ENCODE measurements at regions not wholly inside any gene's neighbourhood (a gene's known extent, or its start where the extent isn't known, plus 50 kb on each side); places are given as distances from the start of the nearest gene placed in this dataset.
"Not testable (repeated sequence)": the region's sequence is repeated elsewhere in the genome, so short reads cannot be mapped to it uniquely, and the experiment has no call there.

DNA sequence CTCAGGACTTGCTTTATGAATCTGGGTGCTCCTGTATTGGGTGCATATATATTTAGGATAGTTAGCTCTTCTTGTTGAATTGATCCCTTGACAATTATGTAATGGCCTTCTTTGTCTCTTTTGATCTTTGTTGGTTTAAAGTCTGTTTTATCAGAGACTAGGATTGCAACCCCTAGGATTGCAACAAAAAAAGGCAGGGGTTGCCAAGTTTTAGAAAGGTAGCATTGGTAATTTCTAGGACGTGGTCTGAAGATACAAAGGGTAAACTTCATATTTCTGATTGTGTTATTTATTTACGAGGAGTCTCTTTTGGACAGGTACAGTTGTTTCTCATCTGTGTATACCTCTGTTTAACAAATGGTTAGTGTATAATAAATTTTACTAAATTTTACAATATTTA, 433.7 kb downstream of the BTG1 start:
- DNase-seq, result not testable (repeated sequence)

DNA sequence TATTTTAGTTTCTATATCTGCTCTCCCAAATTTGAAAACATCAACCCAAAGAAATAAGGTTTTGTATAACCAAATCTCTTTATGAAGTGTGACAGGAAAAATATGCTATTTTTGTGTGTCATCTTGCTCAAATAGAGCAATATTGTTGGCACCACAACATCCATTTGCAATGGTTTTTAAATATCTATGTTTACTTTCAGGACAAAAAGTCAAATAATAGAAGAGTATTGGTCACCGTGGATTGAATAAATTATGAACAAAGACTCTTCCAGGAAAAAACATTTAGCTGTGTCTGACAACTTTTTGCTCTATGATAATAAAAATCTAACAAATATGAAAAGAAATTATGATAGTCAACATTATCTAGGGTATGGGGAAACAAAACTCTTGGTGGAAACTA, 439.2 kb downstream of the BTG1 start:
- DNase-seq, result no peak

DNA sequence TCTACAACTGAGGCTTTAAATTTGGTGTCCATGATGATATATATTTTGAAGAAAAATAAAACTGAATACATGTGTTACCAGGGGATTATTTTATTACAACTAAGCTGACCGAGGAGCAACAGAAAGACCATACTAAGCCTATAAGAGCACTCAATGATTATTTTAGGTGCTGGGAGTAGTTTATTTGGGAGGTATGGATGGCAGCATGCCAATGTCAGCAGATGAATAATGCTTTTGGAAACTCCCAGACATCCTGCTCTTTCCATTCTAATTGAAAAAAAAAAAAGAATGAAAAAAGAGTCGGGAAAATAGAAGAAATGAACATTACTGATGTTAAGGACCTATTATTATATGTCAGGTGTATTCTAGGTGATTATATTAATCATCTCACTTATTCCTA, 441.2 kb downstream of the BTG1 start:
- peak; percentile 16 for DNase-seq

DNA sequence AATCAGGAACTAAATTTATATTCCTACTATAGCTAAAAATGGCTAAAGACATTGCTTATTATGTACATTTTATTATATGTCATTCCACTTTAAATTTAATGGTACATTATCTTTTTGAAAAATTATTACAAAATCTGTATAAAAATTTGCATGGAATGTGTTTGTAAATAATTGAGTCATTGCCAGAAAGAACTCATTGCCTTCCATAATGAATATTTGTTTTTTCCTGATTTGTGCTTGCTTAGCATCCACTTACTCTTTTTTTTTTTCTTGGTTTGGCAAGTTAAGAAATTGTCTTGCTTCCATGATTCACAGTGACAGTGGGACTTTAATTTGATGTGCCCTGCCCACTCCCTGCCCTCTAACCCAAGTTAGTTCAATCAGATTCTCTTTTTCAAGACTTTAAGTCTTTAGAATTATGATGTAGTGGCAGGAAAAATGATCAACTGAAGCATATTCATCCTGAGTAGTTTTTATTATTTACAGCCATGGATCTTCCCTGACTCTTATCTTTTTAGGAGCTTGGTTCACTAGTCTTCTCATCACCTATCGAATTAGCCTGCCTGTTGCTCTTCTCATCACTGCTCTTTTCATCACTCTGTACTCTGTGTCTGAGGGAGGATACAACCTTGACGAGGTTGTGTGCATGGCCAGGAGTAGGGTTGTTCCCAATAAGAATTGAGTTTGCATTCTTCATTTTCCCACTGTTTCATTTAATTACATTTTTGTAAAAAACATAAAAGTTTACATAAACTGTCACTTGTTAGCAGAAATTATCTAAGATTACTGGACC, 442.0 kb downstream of the BTG1 start:
- DNase-seq, result no peak

DNA sequence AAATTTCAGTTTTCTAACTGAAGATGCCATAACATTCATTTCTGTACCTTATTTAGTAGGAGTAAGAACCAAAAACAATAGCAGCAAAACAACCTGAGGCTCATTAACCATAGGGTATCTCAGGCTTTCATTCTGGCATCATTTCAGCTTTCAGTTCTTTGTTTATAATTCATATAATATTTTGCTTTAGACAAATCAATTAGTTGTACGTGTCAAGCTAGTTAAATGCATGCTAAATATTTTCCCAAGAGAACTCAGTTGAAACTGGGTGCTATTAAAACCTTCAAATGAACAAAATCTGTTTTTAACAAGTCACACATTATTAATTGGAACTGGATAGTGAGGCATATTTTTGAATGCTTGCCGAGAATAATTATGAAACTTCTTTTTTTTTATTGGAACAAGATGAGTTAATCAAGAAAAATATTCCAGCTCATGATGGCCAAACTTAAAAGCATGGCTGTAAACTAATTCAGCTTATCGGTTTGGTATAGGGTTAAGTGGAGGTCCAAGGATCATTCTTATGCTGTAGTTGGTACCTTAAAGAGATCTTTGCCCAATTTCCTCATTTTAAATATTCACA, 442.7 kb downstream of the BTG1 start:
- no peak for DNase-seq

DNA sequence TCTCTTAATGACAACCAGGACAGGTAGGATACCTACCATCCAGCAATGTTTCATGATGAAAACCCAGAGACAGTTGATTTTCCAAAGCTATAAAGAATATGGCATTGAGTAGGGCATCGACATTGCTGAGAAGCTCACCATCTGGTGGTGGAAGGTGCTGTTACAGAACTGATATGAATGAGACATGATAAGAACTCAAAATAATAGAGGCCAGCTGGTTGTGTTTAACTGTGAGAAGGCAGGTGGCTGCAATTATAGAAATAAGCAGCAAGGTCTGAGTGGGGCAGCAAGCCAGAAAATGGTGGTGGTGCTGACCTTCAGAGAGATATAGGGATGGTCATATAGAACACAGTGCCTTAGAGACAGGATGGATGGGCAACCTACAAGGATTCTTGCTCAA, 449.7 kb downstream of the BTG1 start:
- no peak for DNase-seq

DNA sequence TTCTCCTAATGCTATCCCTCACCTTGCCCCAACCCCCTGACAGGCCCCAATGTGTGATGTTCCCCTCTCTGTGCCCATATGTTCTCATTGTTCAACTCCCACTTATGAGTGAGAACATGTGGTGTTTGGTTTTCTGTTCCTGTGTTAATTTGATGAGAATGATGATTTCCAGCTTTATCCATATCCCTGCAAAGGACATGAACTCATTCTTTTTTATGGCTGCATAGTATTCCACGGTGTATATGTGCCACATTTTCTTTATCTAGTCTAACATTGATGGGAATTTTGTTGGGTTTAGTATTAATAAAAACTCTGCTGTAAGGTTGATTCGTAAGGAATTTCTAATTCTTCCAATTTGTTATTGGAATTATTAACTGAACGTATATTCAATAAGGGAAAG, 450.2 kb downstream of the BTG1 start:
- DNase-seq, result not testable (repeated sequence)

DNA sequence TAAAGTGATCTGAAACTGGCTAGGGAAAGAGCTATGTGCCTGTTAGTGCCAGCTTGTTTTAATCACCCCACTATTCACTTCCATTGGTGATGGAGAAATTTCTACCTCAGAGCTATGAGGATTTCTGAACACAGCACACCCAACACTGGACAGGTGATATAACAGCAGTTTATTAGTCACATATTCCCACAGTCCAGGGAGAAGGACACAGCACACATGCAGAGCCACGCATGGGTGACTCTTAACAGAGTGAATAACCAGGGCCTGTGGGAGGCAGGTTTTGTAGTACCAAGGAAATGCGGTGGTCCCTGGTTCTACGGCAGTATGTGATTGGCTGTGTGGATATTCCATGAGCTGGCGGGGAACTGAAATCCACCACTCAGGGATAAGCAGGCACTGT, 455.1 kb downstream of the BTG1 start:
- no peak for DNase-seq

DNA sequence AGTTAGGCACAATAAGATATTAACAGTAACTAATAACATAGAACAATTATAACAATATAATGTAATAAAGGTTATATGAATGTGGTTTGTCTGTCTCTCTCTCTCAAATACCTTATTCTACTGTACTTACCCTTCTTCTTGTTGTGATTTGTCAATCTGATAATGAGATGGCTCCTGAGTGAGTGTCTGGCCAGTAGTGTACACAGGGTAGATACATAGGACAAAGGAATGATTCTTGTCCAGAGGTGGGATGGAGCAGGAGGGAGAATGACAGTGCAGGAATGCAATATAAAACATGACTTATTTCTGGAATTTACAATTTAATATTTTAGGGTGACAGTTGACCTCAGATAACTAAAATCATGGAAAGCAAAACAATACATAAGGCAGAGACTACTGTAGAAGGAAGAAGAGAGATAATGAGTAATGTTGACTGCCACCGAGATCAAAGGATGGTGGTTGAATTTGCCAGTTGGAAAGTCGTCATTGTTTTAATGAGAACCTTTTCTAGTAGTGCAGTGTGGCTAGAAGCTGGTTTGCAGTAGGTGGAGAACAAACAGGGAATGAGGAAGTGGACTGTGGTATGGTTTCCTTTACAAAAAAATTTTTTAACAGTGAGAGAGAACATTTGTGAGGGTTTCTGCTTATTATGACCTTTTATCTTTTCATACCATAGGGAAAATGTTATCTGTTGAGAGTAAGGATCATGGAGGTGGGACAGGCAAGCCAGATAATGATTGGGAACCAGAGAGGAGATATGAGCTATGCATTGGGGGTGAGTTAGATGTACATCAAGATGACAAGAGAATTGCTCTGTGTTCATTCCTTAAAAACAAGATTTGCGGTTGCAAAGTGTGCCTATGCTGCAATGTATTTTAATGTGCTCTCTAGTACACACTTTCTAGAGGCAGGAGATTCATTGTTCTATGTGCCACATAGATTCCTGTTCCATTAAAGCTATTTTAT, 458.3 kb downstream of the BTG1 start:
- no peak for DNase-seq

DNA sequence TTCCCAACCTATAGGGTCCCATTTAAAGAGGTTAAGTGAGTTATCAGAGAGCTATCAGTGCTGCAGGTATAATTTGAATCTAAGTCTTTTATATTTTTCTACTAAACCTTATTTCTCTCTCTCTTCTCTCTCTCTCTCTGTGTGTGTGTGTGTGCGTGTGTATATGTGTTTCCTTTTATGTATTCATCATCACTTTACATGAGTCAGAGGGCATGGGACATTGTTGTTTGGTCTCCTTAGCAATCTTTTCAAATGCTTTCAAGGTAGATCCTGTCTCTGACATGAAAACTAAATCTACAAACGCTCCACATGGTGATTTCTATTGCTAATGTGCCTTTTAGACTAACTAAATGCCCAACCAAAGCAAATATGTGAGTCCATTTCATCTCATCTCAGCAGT, 459.7 kb downstream of the BTG1 start:
- DNase-seq, result no peak

DNA sequence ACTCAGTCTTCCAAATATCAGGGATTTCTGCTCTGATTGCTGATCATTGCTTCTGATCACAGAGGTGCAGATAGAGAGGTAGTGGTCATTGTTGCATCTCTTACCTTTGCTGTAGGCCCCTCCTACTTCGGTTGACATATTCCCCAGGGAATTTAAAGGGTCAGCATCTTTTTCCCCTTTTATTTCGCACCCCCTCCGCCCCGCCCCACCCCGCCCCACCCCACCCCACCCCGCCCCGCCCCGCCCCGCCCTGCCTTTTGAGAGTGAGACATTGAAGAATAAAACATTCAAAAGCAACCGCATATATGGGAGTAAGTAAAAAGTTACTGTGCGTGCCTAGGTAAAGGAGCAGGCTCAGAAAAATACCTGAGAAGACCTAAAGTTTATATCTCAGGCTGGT, 463.9 kb downstream of the BTG1 start:
- no peak for DNase-seq

DNA sequence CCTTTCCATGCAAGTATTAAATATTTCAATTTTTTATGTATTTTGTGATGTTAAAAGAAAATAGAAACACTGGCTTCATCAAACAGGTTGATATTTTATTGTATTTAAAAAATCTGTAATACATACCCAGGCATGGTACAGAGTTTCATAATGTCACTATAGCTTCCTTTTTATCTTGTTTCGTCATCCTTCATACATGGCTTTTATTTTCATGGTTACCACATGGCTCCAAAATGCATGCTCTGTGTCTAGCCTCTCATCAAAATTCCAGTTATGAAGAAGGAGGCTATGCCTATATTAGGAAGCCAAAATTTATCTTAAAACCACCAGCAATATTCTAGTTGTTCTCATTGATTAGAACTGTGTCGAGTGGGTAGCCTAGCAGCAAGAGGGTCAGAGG, 464.8 kb downstream of the BTG1 start:
- DNase-seq, result no peak

DNA sequence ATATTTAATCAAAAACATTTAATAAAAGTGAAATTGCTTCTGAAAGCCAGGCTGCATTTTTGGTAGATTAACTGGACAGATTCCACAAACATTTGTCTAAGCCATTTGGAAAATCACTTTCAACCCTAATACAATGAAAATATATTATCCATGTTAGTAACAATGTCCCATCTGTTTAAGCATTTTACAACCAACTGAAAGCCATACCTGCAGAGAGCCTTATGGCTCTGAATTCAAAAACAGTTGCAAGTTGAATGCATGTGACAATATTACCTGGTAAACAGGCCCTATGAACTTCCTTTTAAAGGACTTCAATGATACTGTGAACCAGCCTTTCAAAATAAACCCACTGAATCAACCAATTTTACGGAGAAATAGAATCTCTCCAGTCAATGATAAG, 468.1 kb downstream of the BTG1 start:
- no peak for DNase-seq

DNA sequence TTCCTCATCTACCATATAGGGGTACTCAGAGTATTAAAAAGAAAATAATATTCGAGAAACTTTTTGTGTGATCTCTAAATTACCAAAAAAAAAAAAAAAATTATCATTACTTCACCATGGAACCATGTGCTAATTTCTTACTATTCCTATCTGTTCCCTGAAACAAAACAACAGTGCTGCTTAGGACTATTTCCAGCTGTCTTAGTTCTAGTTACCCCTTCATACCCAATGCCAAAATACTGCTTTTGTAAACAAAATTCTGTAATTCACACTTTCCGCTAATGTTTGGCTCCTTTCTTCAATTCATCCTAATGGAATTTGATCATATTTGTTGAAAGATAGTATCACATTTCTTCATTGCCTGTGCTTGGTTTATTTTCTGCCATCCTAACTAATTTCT, 470.2 kb downstream of the BTG1 start:
- no peak for DNase-seq

DNA sequence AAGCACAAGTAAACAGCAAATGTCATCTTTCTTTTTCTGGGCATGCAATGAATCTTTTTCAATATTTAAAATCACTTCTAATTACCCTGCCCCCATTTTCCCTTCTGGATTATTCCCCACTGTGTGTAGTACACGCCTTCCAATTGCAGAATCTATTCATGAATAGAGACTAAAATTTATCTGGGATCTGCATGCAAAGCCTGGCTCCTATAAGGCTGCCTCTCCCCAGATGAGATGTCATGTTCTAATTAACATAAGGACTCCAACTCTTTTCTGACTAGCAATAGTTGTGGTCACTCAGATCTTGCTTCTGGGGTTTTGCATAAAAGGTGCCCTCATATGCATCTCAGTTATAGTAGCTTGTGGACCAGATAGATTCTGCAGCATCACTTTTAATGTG, 473.5 kb downstream of the BTG1 start:
- DNase-seq, result no peak

DNA sequence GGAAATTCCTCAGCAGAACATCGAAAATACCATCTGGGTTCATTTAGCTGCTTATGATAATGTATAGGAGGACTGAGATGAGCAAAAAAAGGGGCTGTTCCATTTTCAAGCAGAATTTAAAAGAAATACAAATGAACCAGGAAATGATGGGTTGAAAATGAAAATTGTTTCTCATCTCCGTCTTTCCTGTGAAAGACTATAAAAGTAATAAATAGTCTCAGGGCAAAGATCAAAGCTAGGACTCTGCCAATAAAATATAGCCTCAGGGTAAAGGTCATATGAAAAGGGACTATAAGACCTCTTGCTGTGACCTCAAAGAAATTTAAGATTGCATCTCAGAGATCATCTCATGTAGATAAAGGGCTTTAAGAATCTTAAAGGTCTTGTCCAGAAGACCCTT, 478.0 kb downstream of the BTG1 start:
- no peak for DNase-seq

DNA sequence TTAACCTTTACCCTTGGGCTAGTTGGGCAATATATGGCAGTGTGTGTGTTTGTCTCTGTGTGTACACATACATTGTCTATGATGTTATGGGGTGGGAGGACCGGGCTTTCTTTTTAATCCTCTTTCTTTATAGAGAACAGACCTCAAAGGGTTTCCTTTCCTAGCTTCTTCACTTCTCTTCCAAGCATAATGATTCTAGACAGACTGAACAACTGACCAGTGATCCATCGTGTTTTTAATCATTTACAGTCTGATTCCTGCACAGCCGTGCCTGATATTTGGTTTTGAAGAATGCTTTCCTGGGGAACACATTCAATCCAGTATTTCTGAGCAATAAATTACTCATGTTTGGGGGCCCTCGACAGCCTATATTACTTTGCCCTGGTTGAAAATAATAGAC, 481.1 kb upstream of the DCN start:
- peak; percentile 68 for DNase-seq

DNA sequence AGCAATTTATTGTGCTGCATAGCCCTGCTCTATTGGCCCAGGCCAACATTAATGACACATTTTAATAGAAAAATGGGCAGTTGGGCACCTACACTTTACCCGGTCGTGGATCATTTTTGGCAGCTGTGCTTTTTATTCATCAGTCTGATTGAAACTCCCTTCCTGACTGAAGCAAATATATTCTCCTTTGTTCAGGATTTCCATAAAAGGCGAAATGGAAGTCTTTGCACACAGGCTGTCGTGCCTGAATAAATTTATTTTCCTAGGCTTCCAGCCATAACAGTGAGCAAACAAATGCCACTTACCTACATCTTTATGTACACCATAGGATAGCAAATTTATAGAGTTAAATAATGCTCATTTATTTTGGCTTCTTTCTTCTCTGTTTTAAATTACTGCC, 480.7 kb upstream of the DCN start:
- peak; percentile 35 for DNase-seq

DNA sequence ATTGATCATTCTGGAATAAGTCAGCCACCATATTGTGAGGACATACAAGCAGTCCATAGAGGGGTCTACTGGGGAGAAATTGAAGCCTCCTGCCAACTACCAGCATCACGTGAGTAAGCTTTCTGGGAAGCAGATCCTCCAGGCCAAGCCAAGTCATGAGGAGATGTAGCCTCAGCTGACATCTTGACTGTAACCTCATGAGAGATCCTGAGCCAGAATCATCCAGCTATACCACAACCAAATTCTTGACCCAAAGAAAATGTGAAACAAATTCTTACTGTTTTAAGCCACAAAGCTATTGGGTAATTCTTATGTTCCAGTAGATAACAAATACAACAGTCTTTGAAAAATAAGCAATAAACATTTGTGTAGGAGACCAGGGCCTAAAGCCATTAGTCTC, 479.4 kb upstream of the DCN start:
- no peak for DNase-seq

DNA sequence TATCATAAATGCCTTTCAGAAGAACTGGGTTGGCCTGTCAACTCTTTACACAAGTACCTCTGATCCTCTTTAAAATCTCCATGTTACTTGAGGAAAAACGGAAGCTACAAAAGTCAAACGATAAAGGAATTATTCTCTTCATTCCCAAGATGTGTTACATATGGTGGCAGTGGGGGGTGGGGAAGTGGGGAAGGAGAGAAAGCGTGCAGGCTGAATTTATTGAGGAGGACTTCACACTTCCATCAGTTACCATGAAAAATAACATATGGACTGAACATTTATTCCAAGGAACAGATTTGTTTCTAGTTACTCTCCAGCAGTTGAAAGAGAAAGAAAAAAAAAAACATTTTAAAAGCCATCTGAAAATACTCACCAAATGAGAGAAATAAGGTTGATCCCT, 474.4 kb upstream of the DCN start:
- DNase-seq, result no peak

DNA sequence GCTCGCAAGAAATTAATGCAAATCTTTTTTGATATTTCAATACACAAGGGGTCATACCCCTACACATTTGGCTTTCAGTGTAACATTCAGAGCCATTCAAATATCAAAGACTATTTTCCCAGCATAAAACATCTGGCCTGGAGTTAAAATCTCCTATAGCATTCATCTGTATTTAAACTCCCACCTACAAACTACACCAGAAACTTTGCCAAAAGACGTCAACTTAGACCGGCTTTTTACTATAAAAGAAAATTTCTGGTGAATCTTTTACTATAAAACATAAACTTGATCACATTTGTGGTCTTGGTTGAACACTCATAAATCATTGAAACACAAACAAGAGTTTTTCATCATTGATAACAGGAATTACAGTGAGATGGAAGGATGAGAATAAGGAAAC, 473.3 kb upstream of the DCN start:
- no peak for DNase-seq

DNA sequence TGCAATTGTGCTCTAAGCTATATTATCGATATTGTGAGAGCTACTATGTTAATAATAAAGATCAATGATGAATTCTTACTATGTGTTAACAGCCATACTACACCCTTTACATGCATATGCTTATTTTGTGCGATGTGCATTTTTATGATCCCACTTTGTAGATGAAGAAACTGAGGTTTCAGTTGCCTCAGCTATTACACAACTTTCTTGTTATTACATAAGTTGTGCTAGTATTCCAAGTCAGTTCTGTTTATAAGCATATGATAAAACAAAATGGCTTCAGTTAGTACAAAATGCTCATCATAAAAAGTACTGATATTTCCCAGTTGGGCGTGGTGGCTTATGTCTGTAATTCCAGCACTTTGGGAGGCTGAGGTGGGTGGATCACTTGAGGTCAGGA, 471.5 kb upstream of the DCN start:
- DNase-seq, result no peak

DNA sequence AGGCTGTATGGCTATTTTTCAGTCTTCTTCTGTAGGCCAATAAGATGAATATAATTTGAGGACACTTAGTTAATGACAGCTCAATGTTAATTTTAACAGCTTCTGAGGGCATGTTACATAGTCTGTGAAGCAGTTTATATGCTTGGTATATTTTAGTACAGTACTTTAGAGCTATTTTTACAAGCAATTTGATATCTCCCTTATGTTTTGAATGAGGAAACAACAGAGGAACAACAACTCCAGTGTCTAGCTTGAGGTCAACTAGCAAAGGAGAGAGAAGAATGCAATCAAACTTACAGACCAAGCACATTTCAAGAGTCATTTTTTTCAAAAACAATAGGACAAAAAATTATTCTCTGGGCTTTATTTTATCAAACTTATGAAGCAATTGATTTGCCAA, 469.1 kb upstream of the DCN start:
- no peak for DNase-seq

DNA sequence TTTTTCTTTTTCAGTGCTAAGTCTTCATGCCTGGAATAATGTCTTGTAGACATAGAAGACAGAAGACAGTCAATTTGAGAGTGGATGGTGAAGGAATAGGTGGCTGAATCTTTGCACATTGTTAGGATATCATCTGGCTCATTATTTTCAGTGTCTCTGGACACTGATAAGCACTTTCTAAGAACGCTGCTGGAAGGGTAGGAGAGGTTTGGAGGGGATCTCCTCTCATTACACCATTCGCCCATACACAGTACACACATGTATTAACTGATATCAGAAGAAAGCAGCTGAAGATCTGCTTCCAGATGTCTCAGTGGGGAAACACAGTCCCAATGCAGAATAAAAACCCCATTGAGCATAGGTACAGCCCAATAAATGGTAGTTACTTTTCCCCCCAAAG, 461.1 kb upstream of the DCN start:
- no peak for DNase-seq
